ENCODE measurements at regions not wholly inside any gene's neighbourhood (a gene's known extent, or its start where the extent isn't known, plus 50 kb on each side); places are given as distances from the start of the nearest gene placed in this dataset.

- TF ChIP-seq, protein P1, sequence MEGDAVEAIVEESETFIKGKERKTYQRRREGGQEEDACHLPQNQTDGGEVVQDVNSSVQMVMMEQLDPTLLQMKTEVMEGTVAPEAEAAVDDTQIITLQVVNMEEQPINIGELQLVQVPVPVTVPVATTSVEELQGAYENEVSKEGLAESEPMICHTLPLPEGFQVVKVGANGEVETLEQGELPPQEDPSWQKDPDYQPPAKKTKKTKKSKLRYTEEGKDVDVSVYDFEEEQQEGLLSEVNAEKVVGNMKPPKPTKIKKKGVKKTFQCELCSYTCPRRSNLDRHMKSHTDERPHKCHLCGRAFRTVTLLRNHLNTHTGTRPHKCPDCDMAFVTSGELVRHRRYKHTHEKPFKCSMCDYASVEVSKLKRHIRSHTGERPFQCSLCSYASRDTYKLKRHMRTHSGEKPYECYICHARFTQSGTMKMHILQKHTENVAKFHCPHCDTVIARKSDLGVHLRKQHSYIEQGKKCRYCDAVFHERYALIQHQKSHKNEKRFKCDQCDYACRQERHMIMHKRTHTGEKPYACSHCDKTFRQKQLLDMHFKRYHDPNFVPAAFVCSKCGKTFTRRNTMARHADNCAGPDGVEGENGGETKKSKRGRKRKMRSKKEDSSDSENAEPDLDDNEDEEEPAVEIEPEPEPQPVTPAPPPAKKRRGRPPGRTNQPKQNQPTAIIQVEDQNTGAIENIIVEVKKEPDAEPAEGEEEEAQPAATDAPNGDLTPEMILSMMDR (IDR thresholded peaks at IDR 0.05) = no peak
- TF ChIP-seq POLR2A (IDR thresholded peaks at IDR 0.05) = no peak
- no peak for TF ChIP-seq POLR2AphosphoS5 (IDR thresholded peaks at IDR 0.05)
Measured at GRCh38 chr2:155393406-155393805, 694.9 kb downstream of the KCNJ3 start.

Measured in gastroesophageal sphincter (tissue), 3 donors.